ENCODE measurements at regions not wholly inside any gene's neighbourhood (a gene's known extent, or its start where the extent isn't known, plus 50 kb on each side); places are given as distances from the start of the nearest gene placed in this dataset.

- no peak for DNase-seq (ENCODE audit: low read depth, low spot score)
Observed at GRCh38 chr1:80444171-80444570, 1356.6 kb upstream of the ADGRL2 start.

GRCh38 chr1:80441664-80442063 is 1359.1 kb upstream of the ADGRL2 start:
- DNase-seq (ENCODE audit: low read depth, low spot score) = no peak

GRCh38 chr1:80436851-80437250 is 1363.9 kb upstream of the ADGRL2 start:
- DNase-seq (ENCODE audit: low read depth, low spot score) = no peak

GRCh38 chr1:80427881-80428280 is 1372.9 kb upstream of the ADGRL2 start:
- DNase-seq (ENCODE audit: low read depth, low spot score) = no peak

GRCh38 chr1:80424249-80424648 is 1376.5 kb upstream of the ADGRL2 start:
- DNase-seq (ENCODE audit: low read depth, low spot score) = no peak

GRCh38 chr1:80418134-80418533 is 1382.6 kb upstream of the ADGRL2 start:
- DNase-seq (ENCODE audit: low read depth, low spot score) = no peak

GRCh38 chr1:80417671-80418070 is 1383.1 kb upstream of the ADGRL2 start:
- no peak for DNase-seq (ENCODE audit: low read depth, low spot score)

- no peak for DNase-seq (ENCODE audit: low read depth, low spot score)
Observed at GRCh38 chr1:80413969-80414368, 1386.8 kb upstream of the ADGRL2 start.

GRCh38 chr1:80410233-80410632 is 1390.5 kb upstream of the ADGRL2 start:
- no peak for DNase-seq (ENCODE audit: low read depth, low spot score)

- no peak for DNase-seq (ENCODE audit: low read depth, low spot score)
Observed at GRCh38 chr1:80403471-80403893, 1397.0 kb upstream of the ADGRL4 start.

- no peak for DNase-seq (ENCODE audit: low read depth, low spot score)
Observed at GRCh38 chr1:80402625-80403024, 1396.1 kb upstream of the ADGRL4 start.

GRCh38 chr1:80401757-80402156 is 1395.2 kb upstream of the ADGRL4 start:
- DNase-seq (ENCODE audit: low read depth, low spot score) = no peak

GRCh38 chr1:80392529-80392928 is 1386.0 kb upstream of the ADGRL4 start:
- no peak for DNase-seq (ENCODE audit: low read depth, low spot score)

GRCh38 chr1:80385650-80386049 is 1379.1 kb upstream of the ADGRL4 start:
- DNase-seq (ENCODE audit: low read depth, low spot score) = no peak

- no peak for DNase-seq (ENCODE audit: low read depth, low spot score)
Observed at GRCh38 chr1:80384959-80385358, 1378.4 kb upstream of the ADGRL4 start.

- no peak for DNase-seq (ENCODE audit: low read depth, low spot score)
Observed at GRCh38 chr1:80384083-80384830, 1377.7 kb upstream of the ADGRL4 start.

GRCh38 chr1:80375662-80376061 is 1369.1 kb upstream of the ADGRL4 start:
- DNase-seq (ENCODE audit: low read depth, low spot score) = no peak

- no peak for DNase-seq (ENCODE audit: low read depth, low spot score)
Observed at GRCh38 chr1:80375109-80375508, 1368.6 kb upstream of the ADGRL4 start.

- no peak for DNase-seq (ENCODE audit: low read depth, low spot score)
Observed at GRCh38 chr1:80369780-80370179, 1363.2 kb upstream of the ADGRL4 start.

GRCh38 chr1:80367058-80367457 is 1360.5 kb upstream of the ADGRL4 start:
- no peak for DNase-seq (ENCODE audit: low read depth, low spot score)

GRCh38 chr1:80365359-80366021 is 1359.0 kb upstream of the ADGRL4 start:
- DNase-seq (ENCODE audit: low read depth, low spot score) = no peak

- no peak for DNase-seq (ENCODE audit: low read depth, low spot score)
Observed at GRCh38 chr1:80363689-80364475, 1357.4 kb upstream of the ADGRL4 start.

GRCh38 chr1:80359666-80360065 is 1353.1 kb upstream of the ADGRL4 start:
- DNase-seq (ENCODE audit: low read depth, low spot score) = no peak

All from ELF-1 (cell line).